Activated CD4-positive, alpha-beta memory T cell treated with anti-CD3 and anti-CD28 coated beads, Interleukin-2, amount 10 ng/mL, durations not matched to agents 7 days and 5 days (primary cell): ENCODE measurements at regions not wholly inside any gene's neighbourhood (a gene's known extent, or its start where the extent isn't known, plus 50 kb on each side); places are given as distances from the start of the nearest gene placed in this dataset.

Experiments
- CTCF ChIA-PET: fragments of 350-600 bp; sonication (Branson Sonifier 250); formaldehyde crosslinking; loops from one replicate; lab custom pipeline; 2021; ENCODE audit warnings: antibody characterized with exemption, inconsistent platforms; lab: Charles Lee
- POLR2A ChIA-PET: fragments of 350-600 bp; sonication (Branson Sonifier 250); formaldehyde crosslinking; loops from one replicate; lab custom pipeline; 2021; ENCODE audit warnings: antibody characterized with exemption; lab: Charles Lee
- DNase-seq: peaks from one replicate; pipeline ENCODE4 v3.0.0-alpha.2; 2020
- H3K27ac Mint-ChIP-seq: one replicate; pipeline ENCODE4 v1.8.0; 2021; ENCODE audit warnings: mild to moderate bottlenecking, mixed read lengths
- H3K27me3 Mint-ChIP-seq: one replicate; pipeline ENCODE4 v1.8.0; 2021; ENCODE audit warnings: mixed read lengths
- H3K36me3 Mint-ChIP-seq: one replicate; pipeline ENCODE4 v1.8.0; 2021; ENCODE audit warnings: low read depth, mixed read lengths
- H3K4me1 Mint-ChIP-seq: one replicate; pipeline ENCODE4 v1.8.0; 2021; ENCODE audit warnings: mixed read lengths
- H3K4me3 Mint-ChIP-seq: one replicate; pipeline ENCODE4 v1.8.0; 2021; ENCODE audit warnings: mild to moderate bottlenecking, mixed read lengths
- H3K9me3 Mint-ChIP-seq: one replicate; pipeline ENCODE4 v1.8.0; 2021; ENCODE audit warnings: mixed read lengths

DNA sequence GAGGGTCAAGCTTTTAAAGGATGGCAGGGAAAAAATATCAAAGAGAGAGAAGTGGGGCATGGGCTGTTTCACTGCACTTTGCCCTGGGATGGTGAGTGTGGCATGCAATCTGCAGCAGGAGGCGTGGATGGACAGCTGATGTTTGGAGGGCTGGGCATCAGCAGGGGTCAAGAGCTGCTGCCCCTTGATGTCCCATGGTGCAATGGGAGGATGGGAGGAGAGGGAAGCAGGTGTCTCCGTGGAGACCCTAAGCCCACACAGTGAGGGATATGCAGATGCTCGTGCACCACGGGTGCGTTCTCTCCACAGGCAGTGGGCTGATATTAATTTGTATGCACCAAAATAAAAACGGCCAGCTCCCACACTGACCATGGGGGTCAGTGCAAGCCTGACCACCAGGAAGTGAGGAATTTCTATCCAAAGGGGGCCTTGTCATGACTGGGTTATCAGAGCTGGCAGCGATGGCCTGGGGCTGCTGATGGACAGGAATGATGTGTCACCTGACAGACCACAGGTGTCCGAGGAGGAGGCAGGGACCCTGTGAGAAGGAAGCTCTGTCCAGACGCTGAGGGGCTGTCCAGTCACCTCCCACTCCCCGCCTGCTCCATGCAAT lies 183.6 kb downstream of the IRF8 start:
- H3K27me3 Mint-ChIP-seq = no peaks in the 10 kb centered on the region
- no peaks in the 10 kb centered on the region for H3K36me3 Mint-ChIP-seq
- H3K4me3 Mint-ChIP-seq = no peak overlapping the region
- no peaks in the 10 kb centered on the region for H3K9me3 Mint-ChIP-seq
- CTCF ChIA-PET = no interaction called here
- DNase-seq = no peak
- POLR2A ChIA-PET = no interaction called here
- H3K4me1 Mint-ChIP-seq = no peaks in the 10 kb centered on the region
- H3K27ac Mint-ChIP-seq = no peak overlapping the region

DNA sequence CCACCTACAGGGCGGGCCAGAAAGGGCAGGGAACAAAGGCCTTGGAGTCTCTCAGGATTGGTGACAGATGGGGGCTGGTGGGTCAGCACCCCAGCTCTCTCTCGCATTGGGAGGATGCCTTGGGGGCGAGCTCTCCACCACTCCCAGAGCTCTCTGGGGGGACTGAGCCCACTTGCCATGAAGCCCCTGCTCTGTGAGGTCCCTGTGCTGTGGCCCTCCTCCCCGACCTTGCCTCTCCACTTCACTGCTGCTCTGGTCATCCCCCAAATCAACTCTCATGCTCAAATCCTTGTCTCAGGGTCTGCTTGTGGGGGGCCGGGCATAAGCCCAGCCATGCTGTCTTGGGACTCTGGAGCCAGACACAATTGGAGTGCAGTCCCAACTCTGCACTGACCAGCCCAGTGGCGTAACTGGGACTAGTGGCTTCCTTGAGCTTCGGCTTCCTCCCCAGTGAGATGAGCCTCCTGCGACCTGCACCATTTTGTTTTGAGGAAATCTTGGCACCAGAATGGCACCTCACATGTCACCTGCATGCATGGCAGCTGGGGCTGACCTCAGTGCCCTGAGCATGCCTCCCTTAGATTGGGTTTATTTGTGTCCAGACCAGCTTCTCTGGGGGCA lies 184.5 kb downstream of the IRF8 start:
- DNase-seq = no peak
- Mint-ChIP-seq H3K9me3 (no peaks in the 10 kb centered on the region), H3K4me1 (no peaks in the 10 kb centered on the region), H3K27ac (no peak overlapping the region), H3K4me3 (no peak overlapping the region), H3K36me3 (no peaks in the 10 kb centered on the region), H3K27me3 (no peaks in the 10 kb centered on the region)
- ChIA-PET POLR2A (no interaction called here), CTCF (no interaction called here)

DNA sequence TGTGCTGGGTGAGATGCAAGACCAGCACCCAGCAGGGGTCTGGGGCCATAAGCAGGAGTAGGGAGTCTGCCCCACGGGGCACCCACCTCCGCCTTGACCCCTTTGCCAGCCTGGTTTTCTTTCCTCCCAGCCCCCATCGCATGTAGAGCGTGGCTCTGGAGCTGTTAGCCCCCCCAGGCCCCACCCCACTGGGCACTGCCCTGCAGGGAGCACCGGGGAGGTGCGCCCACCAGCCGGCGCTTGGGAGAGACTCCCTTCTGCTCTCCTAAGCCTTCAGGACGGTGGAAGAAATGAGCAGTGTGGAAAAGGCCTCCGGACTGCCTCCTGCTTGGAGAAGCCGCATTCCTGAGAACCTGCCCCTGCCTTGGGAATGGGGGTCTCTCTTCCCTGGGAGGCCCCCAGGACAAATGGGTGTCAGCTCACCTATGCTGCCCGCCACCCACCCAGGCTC lies 186.2 kb downstream of the IRF8 start:
- DNase-seq = no peak
- no peak overlapping the region for H3K4me3 Mint-ChIP-seq
- no peaks in the 10 kb centered on the region for H3K9me3 Mint-ChIP-seq
- H3K4me1 Mint-ChIP-seq = no peaks in the 10 kb centered on the region
- no peaks in the 10 kb centered on the region for H3K27me3 Mint-ChIP-seq
- POLR2A ChIA-PET = no interaction called here
- CTCF ChIA-PET = no interaction called here
- H3K27ac Mint-ChIP-seq = no peak overlapping the region
- H3K36me3 Mint-ChIP-seq = no peaks in the 10 kb centered on the region

DNA sequence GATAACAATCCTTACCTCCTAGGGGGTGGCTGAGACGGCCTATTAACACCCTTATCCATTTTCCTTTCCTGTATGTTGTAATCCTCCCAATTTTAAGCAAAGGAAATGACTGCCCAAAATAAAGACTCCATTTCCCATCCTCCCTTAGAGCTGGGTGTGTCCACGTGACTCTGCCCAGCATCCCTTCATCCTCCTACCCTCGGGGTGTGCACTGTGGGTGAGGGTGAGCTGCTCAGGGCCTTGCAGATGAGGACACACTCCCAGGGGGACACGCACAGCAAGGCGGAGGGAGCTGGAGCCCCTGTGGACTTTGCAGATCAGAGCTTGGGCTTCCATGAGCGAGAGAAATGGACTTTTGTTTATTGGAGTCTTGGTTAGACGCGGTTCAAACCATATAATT lies 186.8 kb downstream of the IRF8 start:
- DNase-seq = no peak
- Mint-ChIP-seq H3K27ac (no peak overlapping the region), H3K4me3 (no peak overlapping the region), H3K4me1 (no peaks in the 10 kb centered on the region), H3K27me3 (no peaks in the 10 kb centered on the region), H3K9me3 (no peaks in the 10 kb centered on the region), H3K36me3 (no peaks in the 10 kb centered on the region)
- ChIA-PET POLR2A (no interaction called here), CTCF (no interaction called here)

DNA sequence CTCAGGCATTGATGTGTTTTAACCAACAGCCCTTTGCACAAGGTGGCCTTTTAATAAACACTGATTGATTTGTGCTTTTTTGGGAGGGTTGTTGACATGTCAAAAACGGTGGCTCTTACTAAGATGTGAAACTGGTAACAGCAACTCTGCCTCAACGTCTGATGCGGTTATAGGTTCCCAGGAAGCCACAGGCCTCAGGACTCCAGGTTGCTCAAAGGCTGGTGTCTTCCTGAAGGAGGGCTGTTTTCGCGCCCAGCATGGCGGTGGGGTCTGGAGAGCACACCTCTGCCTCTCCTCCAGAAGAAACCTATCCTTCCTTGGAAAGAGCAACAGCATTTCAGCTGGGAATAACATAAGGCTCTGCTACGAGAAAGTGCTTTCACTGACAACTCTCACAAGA lies 187.5 kb downstream of the IRF8 start:
- Mint-ChIP-seq H3K9me3 (no peaks in the 10 kb centered on the region), H3K36me3 (no peaks in the 10 kb centered on the region), H3K27ac (no peak overlapping the region), H3K4me1 (no peaks in the 10 kb centered on the region), H3K4me3 (no peak overlapping the region), H3K27me3 (no peaks in the 10 kb centered on the region)
- no peak for DNase-seq
- ChIA-PET POLR2A (no interaction called here), CTCF (no interaction called here)

DNA sequence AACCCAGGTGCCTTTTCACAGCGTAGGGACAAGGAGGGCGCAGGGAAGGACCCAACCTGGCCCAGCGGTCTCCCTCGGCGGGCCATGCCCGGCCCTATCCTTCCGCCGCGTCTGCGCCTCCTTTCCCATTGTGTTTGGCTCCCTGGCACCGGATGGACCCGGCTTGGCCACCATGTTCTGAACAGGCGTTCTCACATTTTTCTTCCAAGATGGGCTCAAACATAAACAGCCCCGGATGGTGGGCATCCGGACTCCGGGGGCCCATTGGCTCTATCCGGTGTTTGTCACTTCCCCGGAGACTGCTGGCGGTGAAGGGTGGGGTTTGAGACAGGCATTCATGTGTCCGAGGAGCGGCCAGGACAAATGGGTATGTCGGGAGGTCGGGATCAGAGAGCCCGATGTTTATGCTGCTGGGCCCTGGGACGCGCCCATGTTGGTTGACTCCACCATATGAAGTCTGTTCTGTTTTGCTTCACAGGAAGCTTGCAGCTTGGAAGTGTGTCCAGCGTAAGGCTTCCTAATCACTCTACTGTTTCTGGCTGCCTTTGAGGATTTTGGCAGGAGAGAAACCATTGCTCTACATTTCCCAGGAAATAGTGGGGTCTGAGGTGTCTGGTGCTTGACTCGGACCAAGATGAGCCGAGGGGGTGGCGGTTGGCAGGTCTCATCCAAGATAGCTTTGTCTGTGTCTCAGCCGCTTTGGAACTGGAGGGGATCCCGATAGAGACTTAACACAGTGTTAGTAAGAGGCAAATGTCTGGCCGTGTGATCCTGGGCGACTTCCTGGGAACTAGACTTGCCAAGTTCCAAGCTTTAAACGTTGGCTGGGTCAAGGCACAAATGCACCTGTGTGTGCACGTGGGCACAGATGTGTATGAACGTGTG lies 188.3 kb downstream of the IRF8 start:
- H3K36me3 Mint-ChIP-seq = no peaks in the 10 kb centered on the region
- ChIA-PET POLR2A (no interaction called here), CTCF (no interaction called here)
- no peak for DNase-seq
- H3K27ac Mint-ChIP-seq = no peak overlapping the region
- H3K4me3 Mint-ChIP-seq = no peak overlapping the region
- H3K27me3 Mint-ChIP-seq = no peaks in the 10 kb centered on the region
- no peaks in the 10 kb centered on the region for H3K9me3 Mint-ChIP-seq
- no peaks in the 10 kb centered on the region for H3K4me1 Mint-ChIP-seq

DNA sequence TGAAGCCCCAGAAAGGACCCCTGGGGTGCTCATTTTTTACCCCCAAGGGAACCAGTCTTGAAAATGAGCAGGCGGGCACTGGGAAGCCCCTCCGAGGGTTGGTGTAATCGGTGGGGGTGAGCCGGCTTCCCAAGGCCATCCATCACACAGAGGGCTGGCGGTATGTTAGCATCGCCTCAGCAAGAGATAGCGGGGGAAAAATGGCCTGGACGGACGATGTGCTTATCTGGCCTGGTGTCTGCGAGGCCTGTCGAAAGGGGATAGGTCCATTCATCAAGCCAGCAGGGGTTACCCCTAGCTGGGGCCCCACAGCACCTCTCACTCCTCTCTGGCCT lies 188.9 kb downstream of the IRF8 start:
- POLR2A ChIA-PET = no interaction called here
- DNase-seq = no peak
- Mint-ChIP-seq H3K27ac (no peak overlapping the region), H3K4me1 (no peaks in the 10 kb centered on the region), H3K27me3 (no peaks in the 10 kb centered on the region), H3K36me3 (no peaks in the 10 kb centered on the region), H3K4me3 (no peak overlapping the region), H3K9me3 (no peaks in the 10 kb centered on the region)
- CTCF ChIA-PET = interaction anchor here (0.5 kb wide), 1 partner anchor 15 kb away, joined by 4 read pairs; no protein-coding TSS in a partner anchor

DNA sequence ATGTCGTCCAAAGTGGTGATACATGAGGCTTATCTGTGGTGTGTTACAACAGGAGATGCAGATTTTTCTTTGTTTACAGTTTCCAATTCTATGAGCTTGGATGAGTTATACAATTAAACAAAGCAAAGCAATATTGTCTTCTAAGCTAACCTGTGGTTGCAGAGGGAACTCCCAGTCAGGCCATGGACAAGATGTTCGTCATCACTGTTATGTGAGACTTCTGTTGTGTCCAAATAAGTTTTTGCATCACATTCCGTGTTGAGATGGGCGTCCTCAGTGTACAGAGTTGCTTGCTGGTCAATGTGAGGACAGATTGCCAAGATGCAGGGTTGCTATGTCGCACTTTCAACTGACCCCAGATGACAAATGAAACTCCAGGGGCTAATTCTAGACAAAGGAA lies 189.3 kb downstream of the IRF8 start:
- Mint-ChIP-seq H3K27me3 (no peaks in the 10 kb centered on the region), H3K4me1 (no peaks in the 10 kb centered on the region), H3K36me3 (no peaks in the 10 kb centered on the region), H3K9me3 (no peaks in the 10 kb centered on the region), H3K27ac (no peak overlapping the region), H3K4me3 (no peak overlapping the region)
- POLR2A ChIA-PET = no interaction called here
- CTCF ChIA-PET = interaction anchor here (0.5 kb wide), 1 partner anchor 15 kb away, joined by 4 read pairs; no protein-coding TSS in a partner anchor
- no peak for DNase-seq

DNA sequence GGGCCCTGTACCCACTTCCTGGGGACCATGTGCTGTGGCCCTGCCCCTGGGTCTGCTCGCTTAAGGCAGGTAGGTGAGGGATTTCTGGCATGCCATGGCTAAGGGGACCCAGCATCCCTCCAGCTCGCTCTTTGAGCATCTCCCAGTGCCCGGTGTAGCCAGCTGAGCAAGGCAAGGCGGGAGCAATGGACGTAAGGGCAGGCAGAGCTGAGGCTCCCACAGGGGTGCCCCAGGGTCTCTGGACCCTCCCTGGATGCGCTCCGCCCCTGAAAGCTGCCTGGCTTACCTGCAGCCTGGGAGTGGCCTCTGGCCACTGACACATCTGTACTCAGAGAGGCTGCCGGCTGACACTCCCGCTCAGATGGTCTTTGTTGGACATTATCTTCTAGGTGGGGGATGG lies 189.9 kb downstream of the IRF8 start:
- H3K9me3 Mint-ChIP-seq = no peaks in the 10 kb centered on the region
- H3K4me3 Mint-ChIP-seq = no peak overlapping the region
- ChIA-PET POLR2A (no interaction called here), CTCF (no interaction called here)
- DNase-seq = no peak
- H3K36me3 Mint-ChIP-seq = no peaks in the 10 kb centered on the region
- H3K4me1 Mint-ChIP-seq = no peaks in the 10 kb centered on the region
- H3K27me3 Mint-ChIP-seq = no peaks in the 10 kb centered on the region
- H3K27ac Mint-ChIP-seq = no peak overlapping the region

DNA sequence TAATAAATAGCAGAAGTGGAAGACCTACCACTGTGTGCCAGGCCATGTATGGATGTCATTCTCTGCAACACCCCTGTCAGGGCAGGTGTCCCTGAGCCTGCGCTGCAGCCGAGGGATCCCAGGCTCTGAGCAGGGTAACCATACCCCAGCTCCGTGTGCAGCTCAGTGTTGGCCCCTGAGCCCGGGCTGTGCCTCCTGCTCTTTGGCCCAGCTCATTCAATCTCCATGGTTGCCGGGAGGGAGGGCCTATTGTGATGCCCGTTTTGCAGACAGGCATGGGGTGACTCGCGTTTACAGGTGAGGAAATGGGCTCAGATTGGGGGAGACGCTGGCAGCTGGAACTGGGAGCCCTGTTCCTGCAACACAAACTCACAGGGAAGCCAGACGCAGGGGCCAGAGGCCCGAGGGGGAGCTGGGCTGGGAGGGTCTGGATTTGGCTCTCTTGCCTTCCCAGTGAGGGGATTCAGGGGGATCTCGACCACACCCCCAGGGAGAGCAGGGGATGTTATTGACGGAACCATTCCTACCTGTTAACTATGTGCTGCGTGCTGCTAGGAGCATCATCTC lies 190.5 kb downstream of the IRF8 start:
- Mint-ChIP-seq H3K27me3 (no peaks in the 10 kb centered on the region), H3K27ac (no peak overlapping the region), H3K9me3 (no peaks in the 10 kb centered on the region), H3K4me1 (no peaks in the 10 kb centered on the region), H3K4me3 (no peak overlapping the region), H3K36me3 (no peaks in the 10 kb centered on the region)
- no peak for DNase-seq
- CTCF ChIA-PET = no interaction called here
- POLR2A ChIA-PET = no interaction called here

DNA sequence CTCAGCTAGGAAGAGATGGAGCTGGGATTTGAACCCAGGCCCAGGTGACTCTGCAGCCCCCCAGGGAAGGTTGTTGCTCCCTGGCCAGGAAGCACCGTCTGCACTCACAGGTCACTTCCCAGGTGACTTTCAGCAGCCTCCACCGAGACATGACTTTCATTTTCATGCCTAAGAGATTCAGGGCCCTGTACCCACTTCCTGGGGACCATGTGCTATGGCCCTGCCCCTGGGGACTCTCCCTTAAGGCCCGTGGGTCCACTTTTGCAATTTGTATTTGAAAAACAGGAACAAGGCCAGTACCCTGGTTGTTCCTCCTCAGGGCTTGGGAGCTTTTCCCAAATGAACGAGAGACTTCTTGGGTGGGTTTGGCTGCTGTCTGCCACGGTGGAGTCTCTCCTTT lies 191.0 kb downstream of the IRF8 start:
- Mint-ChIP-seq H3K9me3 (no peaks in the 10 kb centered on the region), H3K27me3 (no peaks in the 10 kb centered on the region), H3K4me1 (no peaks in the 10 kb centered on the region), H3K27ac (no peak overlapping the region), H3K36me3 (no peaks in the 10 kb centered on the region), H3K4me3 (no peak overlapping the region)
- ChIA-PET POLR2A (no interaction called here), CTCF (no interaction called here)
- DNase-seq = no peak

DNA sequence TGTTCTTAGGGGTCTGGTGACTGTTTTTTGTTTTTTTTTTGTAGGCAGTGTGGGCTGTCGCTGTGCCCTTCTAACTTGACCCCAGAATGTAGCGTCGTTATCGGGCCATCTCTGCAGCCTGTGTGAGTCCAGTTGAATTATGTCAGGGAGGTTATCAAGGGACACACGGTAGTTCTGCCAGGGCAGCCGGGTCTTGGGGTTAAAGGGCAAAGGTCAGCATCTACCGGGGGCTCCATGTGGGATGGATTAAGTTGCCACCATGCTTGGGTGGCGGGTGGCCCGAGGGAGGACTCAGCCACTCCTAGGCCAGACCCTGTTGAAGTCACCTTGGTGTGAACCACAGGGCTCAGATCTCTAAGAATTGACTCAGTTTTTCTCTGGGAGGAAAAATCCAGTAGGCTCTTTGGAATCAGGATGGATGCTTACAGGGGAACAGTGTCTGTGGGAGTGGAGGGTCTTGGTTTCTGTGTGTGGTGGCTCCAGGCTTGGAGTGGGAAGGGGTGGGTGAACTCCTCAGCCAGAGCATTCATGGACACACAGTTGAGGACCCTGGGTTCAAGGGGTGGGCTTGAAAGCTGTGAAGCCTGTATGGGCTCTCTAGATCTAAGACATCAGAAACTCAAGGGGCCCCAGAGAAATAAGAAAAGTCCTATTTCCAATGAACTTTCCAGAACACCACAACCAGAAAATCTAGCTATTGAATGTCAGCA lies 191.7 kb downstream of the IRF8 start:
- no peaks in the 10 kb centered on the region for H3K4me1 Mint-ChIP-seq
- H3K4me3 Mint-ChIP-seq = no peak overlapping the region
- POLR2A ChIA-PET = no interaction called here

DNA sequence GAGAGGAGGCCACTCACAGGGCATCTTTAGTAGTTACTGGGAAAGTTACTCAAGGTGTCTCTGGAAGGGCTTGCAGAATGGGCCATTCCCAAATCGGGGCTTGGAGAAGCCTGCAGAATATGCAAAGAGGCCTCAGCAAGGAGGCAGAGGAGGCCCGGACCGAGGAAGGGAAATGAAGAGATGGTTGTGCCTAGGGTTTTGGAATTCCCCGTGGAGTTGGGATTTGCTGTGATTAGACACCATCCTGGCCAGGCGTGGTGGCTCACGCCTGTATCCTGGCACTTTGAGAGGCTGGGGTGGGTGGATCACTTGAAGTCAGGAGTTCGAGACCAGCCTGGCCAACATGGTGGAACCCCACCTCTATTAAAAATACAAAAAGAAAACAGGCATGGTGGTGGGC lies 193.0 kb downstream of the IRF8 start:
- Mint-ChIP-seq H3K27ac (no peak overlapping the region), H3K4me1 (no peaks in the 10 kb centered on the region), H3K27me3 (no peaks in the 10 kb centered on the region), H3K9me3 (no peaks in the 10 kb centered on the region), H3K36me3 (no peaks in the 10 kb centered on the region), H3K4me3 (no peak overlapping the region)
- DNase-seq = no peak
- POLR2A ChIA-PET = interaction anchor here (0.6 kb wide), 1 partner anchor 14 kb away, joined by 3 read pairs; no protein-coding TSS in a partner anchor
- CTCF ChIA-PET = no interaction called here

More for the DNA sequence above, 191.7 kb downstream of the IRF8 start:
- Mint-ChIP-seq H3K27ac (no peak overlapping the region), H3K9me3 (no peaks in the 10 kb centered on the region), H3K36me3 (no peaks in the 10 kb centered on the region), H3K27me3 (no peaks in the 10 kb centered on the region)
- no peak for DNase-seq
- CTCF ChIA-PET = no interaction called here
